GM18517 (cell line): ENCODE measurements at regions not wholly inside any gene's neighbourhood (a gene's known extent, or its start where the extent isn't known, plus 50 kb on each side); places are given as distances from the start of the nearest gene placed in this dataset.
"Not testable (repeated sequence)": the region's sequence is repeated elsewhere in the genome, so short reads cannot be mapped to it uniquely, and the experiment has no call there.

Experiments
- ATAC-seq: cut with Tn5 transposase; IDR thresholded peaks from one replicate; pipeline ENCODE4 v1.9.1; 2021; ENCODE audit warnings: mild to moderate bottlenecking, moderate library complexity; ENCODE audit not compliant: unreplicated experiment

- ATAC-seq = no peak
Observed at GRCh38 chr16:17989255-17989654, 347.3 kb downstream of the NPIPA8 start.

GRCh38 chr16:17988839-17989238, 347.7 kb downstream of the NPIPA8 start:
- ATAC-seq = no peak

- ATAC-seq = no peak
Observed at GRCh38 chr16:17986991-17987390, 349.5 kb downstream of the NPIPA8 start.

DNA sequence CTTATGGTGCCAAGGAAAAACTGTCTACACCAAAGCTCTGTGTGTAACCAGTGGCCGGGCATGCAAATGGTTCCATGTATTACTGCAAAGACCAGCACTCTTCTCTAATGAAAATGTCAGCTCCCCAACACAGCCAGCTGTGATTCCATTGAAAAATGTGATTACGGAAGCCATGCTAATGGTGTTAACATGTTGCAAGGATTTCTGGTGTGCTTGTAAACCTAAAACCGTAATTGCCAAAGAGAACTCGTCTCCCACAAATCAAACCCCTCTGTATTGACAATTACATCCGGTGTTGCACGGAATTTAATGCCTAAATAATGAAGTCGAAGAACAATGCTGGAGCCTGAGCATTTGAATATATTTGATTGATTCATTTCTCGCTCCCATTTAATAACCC, 351.7 kb downstream of the NPIPA8 start:
- no peak for ATAC-seq

- no peak for ATAC-seq
Observed at GRCh38 chr16:17983847-17984639, 352.5 kb downstream of the NPIPA8 start.

DNA sequence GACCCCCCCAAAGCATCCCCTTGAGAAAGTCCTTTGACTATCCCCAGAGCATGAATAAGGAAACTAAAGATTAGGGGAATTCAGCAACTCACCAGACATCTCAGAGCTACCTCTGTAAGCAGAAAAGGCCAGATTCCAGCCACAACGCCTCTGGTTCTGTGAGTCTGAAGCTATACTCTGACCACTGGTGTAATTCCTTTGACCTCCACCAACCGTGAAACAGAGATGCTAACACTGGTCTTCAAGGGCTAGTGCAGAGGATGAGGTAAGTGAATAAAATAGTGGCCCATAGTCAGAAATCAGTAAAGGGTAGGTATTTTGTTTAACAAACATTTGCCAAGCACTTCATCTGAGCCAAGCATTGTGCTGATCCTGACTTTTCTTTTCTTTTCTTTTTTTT, 353.4 kb downstream of the NPIPA8 start:
- no peak for ATAC-seq

- no peak for ATAC-seq
Observed at GRCh38 chr16:17977260-17977659, 359.3 kb downstream of the NPIPA8 start.

DNA sequence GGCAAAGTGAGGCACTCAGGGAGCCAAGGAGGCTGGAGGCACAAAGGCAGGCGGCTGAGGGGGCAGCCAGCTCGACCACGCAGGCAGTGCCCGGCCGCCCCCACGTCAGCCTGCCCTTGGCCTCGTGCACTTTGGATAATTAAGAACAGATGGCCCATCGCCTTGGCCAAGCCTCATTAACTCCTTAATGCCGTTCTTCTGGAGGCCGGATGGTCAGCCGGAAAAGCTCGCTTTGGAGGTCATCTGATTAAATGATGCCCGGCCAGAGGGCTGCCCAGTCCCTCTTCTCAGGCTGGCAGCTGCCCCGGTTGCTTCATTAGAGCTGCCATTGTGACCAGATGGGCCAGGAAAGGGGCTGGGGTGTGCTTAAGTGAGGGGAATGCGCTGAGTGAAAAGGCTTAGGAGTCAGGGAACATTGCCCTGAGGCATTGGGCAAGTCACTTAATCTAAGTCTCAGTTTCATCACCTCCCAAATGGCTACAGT, 364.0 kb downstream of the NPIPA8 start:
- no peak for ATAC-seq

- ATAC-seq = no peak
Observed at GRCh38 chr16:17970816-17971331, 365.7 kb downstream of the NPIPA8 start.

GRCh38 chr16:17970157-17970765, 366.3 kb downstream of the NPIPA8 start:
- ATAC-seq = no peak

- no peak for ATAC-seq
Observed at GRCh38 chr16:17965133-17965900, 371.2 kb downstream of the NPIPA8 start.

- no peak for ATAC-seq
Observed at GRCh38 chr16:17964196-17964595, 372.3 kb downstream of the NPIPA8 start.

- ATAC-seq = no peak
Observed at GRCh38 chr16:17963185-17963836, 373.2 kb downstream of the NPIPA8 start.

GRCh38 chr16:17962726-17963125, 373.8 kb downstream of the NPIPA8 start:
- ATAC-seq = no peak

DNA sequence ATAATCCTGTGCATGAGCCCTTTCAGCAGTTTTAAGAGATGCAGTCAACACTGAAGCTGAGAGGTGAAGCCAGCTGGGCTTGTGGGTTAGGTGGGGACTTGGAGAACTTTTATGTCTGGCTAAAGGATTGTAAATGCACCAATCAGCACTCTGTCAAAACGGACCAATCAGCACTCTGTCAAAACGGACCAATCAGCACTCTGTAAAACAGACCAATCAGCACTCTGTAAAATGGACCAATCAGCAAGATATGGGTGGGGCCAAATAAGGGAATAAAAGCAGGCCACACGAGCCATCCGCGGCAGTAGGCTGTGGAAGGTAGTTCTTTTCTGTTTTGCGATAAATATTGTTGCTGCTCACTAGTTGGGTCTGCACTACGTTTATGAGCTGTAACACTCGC, 374.7 kb downstream of the NPIPA8 start:
- not testable (repeated sequence) for ATAC-seq

GRCh38 chr16:17951378-17951777, 385.2 kb downstream of the NPIPA8 start:
- ATAC-seq = no peak

GRCh38 chr16:17949982-17950250, 386.6 kb downstream of the NPIPA8 start:
- no peak for ATAC-seq

DNA sequence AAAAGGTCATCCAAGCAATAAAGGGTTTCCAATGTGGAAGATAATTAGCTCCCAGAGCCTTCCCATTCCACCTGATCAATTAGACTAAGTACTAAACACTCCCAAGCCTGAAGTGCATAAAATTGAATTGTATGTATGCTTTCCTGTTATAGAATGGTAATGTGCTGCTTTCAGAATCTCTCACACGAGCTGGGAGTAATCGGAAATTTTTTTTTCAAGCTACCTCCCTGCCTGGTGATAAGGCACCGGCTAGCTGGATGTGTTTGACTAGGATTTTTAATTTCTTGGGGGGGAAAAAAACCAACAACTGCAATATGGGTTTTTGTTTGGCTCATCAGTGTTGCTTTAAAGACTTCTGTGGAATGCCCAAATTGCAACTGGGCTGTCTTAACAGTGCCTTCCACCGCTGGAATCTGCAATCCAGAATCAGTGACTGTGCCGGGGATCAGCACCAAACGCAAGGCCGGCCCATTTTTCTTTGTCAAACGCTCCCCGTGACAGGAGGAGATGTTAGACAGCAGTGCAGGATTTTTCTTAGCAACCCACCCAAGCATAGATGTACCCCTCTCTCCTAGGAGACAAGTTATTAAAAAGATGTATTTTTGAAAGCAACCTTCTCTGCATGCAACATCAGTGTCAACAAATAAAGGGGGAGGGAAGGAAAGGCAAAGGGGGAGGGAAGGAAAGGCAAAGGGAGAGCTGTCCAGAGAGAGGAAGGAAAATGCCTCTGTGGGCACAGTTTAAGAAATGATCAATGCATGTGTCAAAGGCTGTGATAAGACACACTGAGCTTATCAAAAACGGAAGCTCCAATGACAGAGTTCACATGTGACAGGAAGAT, 387.2 kb downstream of the NPIPA8 start:
- no peak for ATAC-seq

GRCh38 chr16:17947637-17948036, 388.9 kb downstream of the NPIPA8 start:
- ATAC-seq = no peak

GRCh38 chr16:17947165-17947564, 389.4 kb downstream of the NPIPA8 start:
- no peak for ATAC-seq
